ENCODE measurements at regions not wholly inside any gene's neighbourhood (a gene's known extent, or its start where the extent isn't known, plus 50 kb on each side); places are given as distances from the start of the nearest gene placed in this dataset.

- TF ChIP-seq POLR2A (IDR thresholded peaks at IDR 0.05; ENCODE audit: extremely low read depth, insufficient read length) (no peak), CTCF (IDR thresholded peaks at IDR 0.05; ENCODE audit: low read depth, low read length) (no peak), MAX (IDR thresholded peaks at IDR 0.05; ENCODE audit: low read depth, low read length) (no peak)
Observed at GRCh38 chr6:160881148-160881808, 110.3 kb upstream of the MAP3K4 start.
